Peyer's patch (tissue), 4 donors: ENCODE measurements at regions not wholly inside any gene's neighbourhood (a gene's known extent, or its start where the extent isn't known, plus 50 kb on each side); places are given as distances from the start of the nearest gene placed in this dataset.

Source experiments
- DNase-seq, 3 donors: peaks; one replicate each; pipeline ENCODE4 v3.0.0-alpha.2; 2017 to 2019
- H3K27ac ChIP-seq, 4 donors: fragments of 200-600 bp; sonication (generic); one replicate each; pipeline ENCODE4 v1.5.1; 2016 to 2019
- H3K27me3 ChIP-seq, 2 donors: fragments of 200-600 bp; sonication (generic); one replicate each; pipeline ENCODE4 v1.5.1; 2019
- H3K36me3 ChIP-seq, 3 donors: fragments of 200-600 bp; sonication (generic); one replicate each; pipeline ENCODE4 v1.5.1; 2016 to 2019
- H3K4me1 ChIP-seq, 4 donors: fragments of 200-600 bp; sonication (generic); one replicate each; pipeline ENCODE4 v1.5.1; 2016 to 2019
- H3K4me3 ChIP-seq, 4 donors: fragments of 200-600 bp; sonication (generic); 1 replicate in 3 of 4; 2 replicates in 1 of 4; pipeline ENCODE4 v1.5.1; 2016 to 2019; ENCODE audit warnings: mild to moderate bottlenecking in 1 of 4
- H3K9me3 ChIP-seq, 4 donors: fragments of 200-600 bp; sonication (generic); one replicate each; pipeline ENCODE4 v1.5.1; 2016 to 2019; ENCODE audit warnings: mild to moderate bottlenecking in 1 of 4
- POLR2A ChIP-seq, 2 donors: fragments of 450-650 bp; IDR thresholded peaks; one replicate each; pipeline ENCODE4 v1.5.1; 2017; ENCODE audit warnings: antibody characterized with exemption in 2 of 2, mild to moderate bottlenecking in 2 of 2, moderate library complexity in 2 of 2
- TF ChIP-seq, protein P1 (sequence below), 6 experiments: fragments of 450-650 bp in 4 of 6; fragments of 200-600 bp in 2 of 6; sonication (generic) in 1 of 6; IDR thresholded peaks; one replicate each; pipeline ENCODE4 v1.5.1; 2017 to 2019; ENCODE audit warnings: antibody characterized with exemption in 6 of 6, mild to moderate bottlenecking in 3 of 6, moderate library complexity in 1 of 6

DNA sequence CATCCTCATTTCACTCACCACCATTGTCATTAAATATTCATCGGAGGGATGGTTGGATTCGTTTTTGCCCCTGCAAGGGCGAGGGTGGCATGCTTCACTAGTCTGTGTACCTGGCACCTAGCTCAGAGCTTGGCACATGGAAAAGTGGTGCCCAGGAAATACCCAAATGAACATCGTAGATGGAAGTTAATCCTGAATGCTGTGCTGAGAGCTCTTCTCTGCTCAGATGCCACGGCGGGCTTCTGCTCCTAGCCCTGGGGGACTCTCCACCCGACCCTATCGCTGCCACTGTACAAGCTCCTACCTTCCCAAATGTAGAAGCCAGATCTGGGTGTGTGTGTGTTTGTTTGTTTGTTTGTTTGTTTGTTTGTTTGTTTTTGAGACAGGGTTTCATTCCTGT lies 113.0 kb upstream of the ZNF507 start:
- TF ChIP-seq, protein P1, sequence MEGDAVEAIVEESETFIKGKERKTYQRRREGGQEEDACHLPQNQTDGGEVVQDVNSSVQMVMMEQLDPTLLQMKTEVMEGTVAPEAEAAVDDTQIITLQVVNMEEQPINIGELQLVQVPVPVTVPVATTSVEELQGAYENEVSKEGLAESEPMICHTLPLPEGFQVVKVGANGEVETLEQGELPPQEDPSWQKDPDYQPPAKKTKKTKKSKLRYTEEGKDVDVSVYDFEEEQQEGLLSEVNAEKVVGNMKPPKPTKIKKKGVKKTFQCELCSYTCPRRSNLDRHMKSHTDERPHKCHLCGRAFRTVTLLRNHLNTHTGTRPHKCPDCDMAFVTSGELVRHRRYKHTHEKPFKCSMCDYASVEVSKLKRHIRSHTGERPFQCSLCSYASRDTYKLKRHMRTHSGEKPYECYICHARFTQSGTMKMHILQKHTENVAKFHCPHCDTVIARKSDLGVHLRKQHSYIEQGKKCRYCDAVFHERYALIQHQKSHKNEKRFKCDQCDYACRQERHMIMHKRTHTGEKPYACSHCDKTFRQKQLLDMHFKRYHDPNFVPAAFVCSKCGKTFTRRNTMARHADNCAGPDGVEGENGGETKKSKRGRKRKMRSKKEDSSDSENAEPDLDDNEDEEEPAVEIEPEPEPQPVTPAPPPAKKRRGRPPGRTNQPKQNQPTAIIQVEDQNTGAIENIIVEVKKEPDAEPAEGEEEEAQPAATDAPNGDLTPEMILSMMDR (IDR thresholded peaks at IDR 0.05) = no peak
- no peak for TF ChIP-seq POLR2A (IDR thresholded peaks at IDR 0.05)
- Histone ChIP-seq H3K4me1 (no peaks in the 10 kb centered on the region), H3K27ac (no peak overlapping the region), H3K4me3 (no peak overlapping the region), H3K9me3 (no peaks in the 10 kb centered on the region), H3K36me3 (no peaks in the 10 kb centered on the region), H3K27me3 (no peaks in the 10 kb centered on the region)
- no peak for DNase-seq

DNA sequence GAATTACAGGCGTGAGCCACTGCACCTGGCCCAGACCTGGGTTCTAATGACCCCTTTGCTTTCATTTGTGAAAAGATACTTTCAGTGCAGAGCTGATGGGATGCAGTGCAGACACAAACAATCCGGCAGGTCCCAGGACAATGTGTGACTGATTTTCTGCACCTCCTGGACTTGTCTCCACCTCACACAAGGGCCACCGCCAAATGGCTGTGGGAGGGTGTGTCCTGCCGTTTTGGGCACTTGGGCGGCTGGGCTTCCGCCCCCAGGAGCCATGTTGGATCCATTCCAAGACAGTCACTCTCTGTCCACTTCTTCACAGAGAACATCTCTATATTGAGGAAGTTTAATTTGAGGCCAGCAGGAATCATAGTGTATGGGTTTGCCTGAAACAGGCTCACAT lies 112.3 kb upstream of the ZNF507 start:
- DNase-seq = no peak
- Histone ChIP-seq H3K27me3 (no peaks in the 10 kb centered on the region), H3K4me1 (no peaks in the 10 kb centered on the region), H3K36me3 (no peaks in the 10 kb centered on the region), H3K27ac (no peak overlapping the region), H3K4me3 (no peak overlapping the region), H3K9me3 (no peaks in the 10 kb centered on the region)
- TF ChIP-seq POLR2A (IDR thresholded peaks at IDR 0.05) = no peak
- TF ChIP-seq, protein P1 (IDR thresholded peaks at IDR 0.05) = no peak

DNA sequence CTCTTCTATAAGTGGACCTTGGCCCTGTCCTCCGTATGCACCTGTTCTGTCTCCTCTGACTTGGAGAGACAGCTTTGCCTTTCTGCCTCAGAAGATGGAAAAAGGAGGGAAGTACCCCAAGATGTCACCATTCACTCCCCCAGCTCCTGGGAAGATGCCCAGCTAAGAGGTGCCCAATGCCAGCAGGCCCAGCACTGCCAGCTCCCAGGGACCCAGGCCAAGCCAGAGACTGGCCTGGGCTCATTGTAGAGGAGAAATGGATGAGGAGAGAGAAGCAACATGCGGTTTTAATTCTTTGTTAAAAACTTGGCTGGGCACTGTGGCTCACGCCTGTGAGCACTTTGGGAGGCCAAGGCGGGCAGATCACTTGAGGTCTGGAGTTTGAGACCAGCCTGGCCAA lies 111.5 kb upstream of the ZNF507 start:
- DNase-seq = no peak
- H3K27me3 ChIP-seq = no peaks in the 10 kb centered on the region
- no peaks in the 10 kb centered on the region for H3K36me3 ChIP-seq
- no peaks in the 10 kb centered on the region for H3K9me3 ChIP-seq
- TF ChIP-seq, protein P1 (IDR thresholded peaks at IDR 0.05) = no peak
- TF ChIP-seq POLR2A (IDR thresholded peaks at IDR 0.05) = no peak
- H3K4me3 ChIP-seq = no peak overlapping the region
- no peak overlapping the region for H3K27ac ChIP-seq
- no peaks in the 10 kb centered on the region for H3K4me1 ChIP-seq

DNA sequence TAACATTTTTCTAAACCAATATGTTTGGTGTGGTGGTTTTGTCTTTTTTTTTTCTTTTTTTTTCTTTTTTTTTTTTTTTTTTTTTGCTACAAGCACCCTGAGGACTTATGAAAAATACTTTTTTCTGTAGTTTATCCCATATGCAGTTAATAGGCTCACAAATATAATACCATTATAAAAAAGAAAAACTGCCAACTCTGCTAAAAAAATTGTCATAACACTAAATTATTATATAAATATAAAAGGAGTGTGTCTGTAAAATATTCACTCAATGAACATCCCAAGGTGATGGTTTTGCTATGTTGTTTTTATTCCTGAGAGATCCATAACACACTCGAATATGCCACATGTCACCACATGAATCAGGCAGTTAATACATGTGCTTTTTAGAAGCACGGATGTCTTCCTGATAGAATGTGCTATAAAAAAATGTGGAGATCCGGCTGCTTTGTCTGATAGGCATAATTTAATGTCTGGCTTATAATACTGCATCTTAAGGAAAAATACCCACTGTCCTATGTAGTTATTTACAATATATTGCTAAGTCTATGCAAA lies 110.7 kb upstream of the ZNF507 start:
- TF ChIP-seq, protein P1 (IDR thresholded peaks at IDR 0.05) = no peak
- TF ChIP-seq POLR2A (IDR thresholded peaks at IDR 0.05) = no peak
- no peak for DNase-seq
- no peaks in the 10 kb centered on the region for H3K9me3 ChIP-seq
- H3K4me1 ChIP-seq = no peaks in the 10 kb centered on the region
- H3K36me3 ChIP-seq = no peaks in the 10 kb centered on the region
- no peak overlapping the region for H3K27ac ChIP-seq
- no peaks in the 10 kb centered on the region for H3K27me3 ChIP-seq
- H3K4me3 ChIP-seq = no peak overlapping the region

DNA sequence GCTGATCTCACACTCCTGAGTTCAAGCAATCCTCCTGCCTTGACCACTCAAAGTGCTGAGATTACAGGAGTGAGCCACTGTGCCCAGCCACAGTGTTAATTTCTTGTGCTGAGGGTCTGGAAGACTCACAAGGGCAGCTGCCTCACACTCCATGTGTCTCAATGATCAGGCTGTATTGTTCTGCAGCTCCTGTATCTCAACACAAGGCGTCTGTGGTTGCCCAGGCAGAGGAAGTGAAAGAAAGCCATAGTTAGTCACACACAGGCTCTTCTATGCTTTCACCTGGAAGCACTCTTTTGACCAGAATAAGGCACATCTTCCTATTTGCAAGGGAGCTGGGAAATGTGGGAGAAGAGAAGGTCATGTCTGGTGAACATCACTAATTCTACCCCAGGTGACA lies 107.3 kb upstream of the ZNF507 start:
- TF ChIP-seq, protein P1 (IDR thresholded peaks at IDR 0.05) = no peak
- no peak for TF ChIP-seq POLR2A (IDR thresholded peaks at IDR 0.05)
- Histone ChIP-seq H3K36me3 (no peaks in the 10 kb centered on the region), H3K27me3 (no peaks in the 10 kb centered on the region), H3K9me3 (no peaks in the 10 kb centered on the region), H3K4me1 (no peaks in the 10 kb centered on the region), H3K4me3 (no peak overlapping the region), H3K27ac (no peak overlapping the region)
- DNase-seq = no peak

DNA sequence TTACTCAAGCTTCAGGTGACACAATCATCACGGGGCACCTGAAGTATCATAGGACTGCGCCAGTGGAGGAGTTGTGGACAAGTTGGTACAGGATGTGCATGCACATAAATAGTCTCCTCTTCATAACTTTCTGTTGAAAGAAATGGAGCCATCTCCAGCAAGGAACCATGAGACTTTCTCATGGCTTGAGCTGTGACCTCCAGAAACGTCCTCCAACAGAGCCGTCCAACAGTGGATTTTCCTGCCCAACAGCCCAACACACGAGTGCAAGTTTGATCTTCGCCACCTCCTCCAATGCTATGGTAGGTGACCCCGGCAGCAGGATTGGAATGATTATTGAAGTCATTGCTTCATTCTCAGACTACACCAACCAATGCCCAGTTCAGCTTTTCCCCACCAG lies 105.1 kb upstream of the ZNF507 start:
- TF ChIP-seq POLR2A (IDR thresholded peaks at IDR 0.05) = no peak
- Histone ChIP-seq H3K36me3 (no peaks in the 10 kb centered on the region), H3K27me3 (no peaks in the 10 kb centered on the region)

More for the DNA sequence above, 105.1 kb upstream of the ZNF507 start:
- no peak overlapping the region for H3K4me3 ChIP-seq
- no peaks in the 10 kb centered on the region for H3K9me3 ChIP-seq
- H3K27ac ChIP-seq = no peak overlapping the region
- no peak for DNase-seq
- no peaks in the 10 kb centered on the region for H3K4me1 ChIP-seq
